Glutamatergic neuron (in vitro differentiated cells): ENCODE measurements at regions not wholly inside any gene's neighbourhood (a gene's known extent, or its start where the extent isn't known, plus 50 kb on each side); places are given as distances from the start of the nearest gene placed in this dataset.

ENCODE experiments used
- DNase-seq: peaks from one replicate; pipeline ENCODE4 v3.0.0; 2022
- H3K27ac Mint-ChIP-seq: one replicate; pipeline ENCODE4 v1.8.0; 2020; ENCODE audit warnings: mild to moderate bottlenecking, mixed read lengths, inconsistent platforms; ENCODE audit not compliant: unreplicated experiment
- H3K27me3 Mint-ChIP-seq: one replicate; pipeline ENCODE4 v1.8.0; 2020; ENCODE audit warnings: mild to moderate bottlenecking, moderate library complexity, mixed read lengths, inconsistent platforms; ENCODE audit not compliant: unreplicated experiment
- H3K36me3 Mint-ChIP-seq: one replicate; pipeline ENCODE4 v1.8.0; 2020; ENCODE audit warnings: mild to moderate bottlenecking, mixed read lengths, inconsistent platforms; ENCODE audit not compliant: unreplicated experiment
- H3K4me1 Mint-ChIP-seq: one replicate; pipeline ENCODE4 v1.8.0; 2020; ENCODE audit warnings: mild to moderate bottlenecking, low read depth, mixed read lengths, inconsistent platforms; ENCODE audit not compliant: unreplicated experiment
- H3K4me3 Mint-ChIP-seq: one replicate; pipeline ENCODE4 v1.8.0; 2020; ENCODE audit warnings: mild to moderate bottlenecking, mixed read lengths, inconsistent platforms; ENCODE audit not compliant: unreplicated experiment
- H3K9me3 Mint-ChIP-seq: one replicate; pipeline ENCODE4 v1.8.0; 2020; ENCODE audit warnings: mild to moderate bottlenecking, moderate library complexity, mixed read lengths, inconsistent platforms; ENCODE audit not compliant: unreplicated experiment
- TF ChIP-seq, protein P1 (sequence below): fragments of 200-600 bp; sonication (generic); IDR thresholded peaks from one replicate; pipeline ENCODE4 v1.5.0; 2021; ENCODE audit not compliant: partially characterized antibody, unreplicated experiment

- Mint-ChIP-seq H3K27ac (no peak overlapping the region), H3K9me3 (no peaks in the 10 kb centered on the region), H3K4me1 (peaks cover 4% of the 10 kb centered on the region), H3K4me3 (no peak overlapping the region), H3K36me3 (no peaks in the 10 kb centered on the region), H3K27me3 (peaks cover 2% of the 10 kb centered on the region)
- DNase-seq, result no peak
- TF ChIP-seq, protein P1, sequence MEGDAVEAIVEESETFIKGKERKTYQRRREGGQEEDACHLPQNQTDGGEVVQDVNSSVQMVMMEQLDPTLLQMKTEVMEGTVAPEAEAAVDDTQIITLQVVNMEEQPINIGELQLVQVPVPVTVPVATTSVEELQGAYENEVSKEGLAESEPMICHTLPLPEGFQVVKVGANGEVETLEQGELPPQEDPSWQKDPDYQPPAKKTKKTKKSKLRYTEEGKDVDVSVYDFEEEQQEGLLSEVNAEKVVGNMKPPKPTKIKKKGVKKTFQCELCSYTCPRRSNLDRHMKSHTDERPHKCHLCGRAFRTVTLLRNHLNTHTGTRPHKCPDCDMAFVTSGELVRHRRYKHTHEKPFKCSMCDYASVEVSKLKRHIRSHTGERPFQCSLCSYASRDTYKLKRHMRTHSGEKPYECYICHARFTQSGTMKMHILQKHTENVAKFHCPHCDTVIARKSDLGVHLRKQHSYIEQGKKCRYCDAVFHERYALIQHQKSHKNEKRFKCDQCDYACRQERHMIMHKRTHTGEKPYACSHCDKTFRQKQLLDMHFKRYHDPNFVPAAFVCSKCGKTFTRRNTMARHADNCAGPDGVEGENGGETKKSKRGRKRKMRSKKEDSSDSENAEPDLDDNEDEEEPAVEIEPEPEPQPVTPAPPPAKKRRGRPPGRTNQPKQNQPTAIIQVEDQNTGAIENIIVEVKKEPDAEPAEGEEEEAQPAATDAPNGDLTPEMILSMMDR, result no peak
Observed at GRCh38 chr5:167902298-167902697, 389.1 kb upstream of the WWC1 start.

- TF ChIP-seq, protein P1, result no peak
- H3K36me3 Mint-ChIP-seq, result no peaks in the 10 kb centered on the region
- peaks cover 4% of the 10 kb centered on the region for H3K4me1 Mint-ChIP-seq
- no peaks in the 10 kb centered on the region for H3K9me3 Mint-ChIP-seq
- no peak for DNase-seq
- no peak overlapping the region for H3K4me3 Mint-ChIP-seq
- peaks cover 2% of the 10 kb centered on the region for H3K27me3 Mint-ChIP-seq
- no peak overlapping the region for H3K27ac Mint-ChIP-seq
Observed at GRCh38 chr5:167903243-167903642, 388.2 kb upstream of the WWC1 start.

DNA sequence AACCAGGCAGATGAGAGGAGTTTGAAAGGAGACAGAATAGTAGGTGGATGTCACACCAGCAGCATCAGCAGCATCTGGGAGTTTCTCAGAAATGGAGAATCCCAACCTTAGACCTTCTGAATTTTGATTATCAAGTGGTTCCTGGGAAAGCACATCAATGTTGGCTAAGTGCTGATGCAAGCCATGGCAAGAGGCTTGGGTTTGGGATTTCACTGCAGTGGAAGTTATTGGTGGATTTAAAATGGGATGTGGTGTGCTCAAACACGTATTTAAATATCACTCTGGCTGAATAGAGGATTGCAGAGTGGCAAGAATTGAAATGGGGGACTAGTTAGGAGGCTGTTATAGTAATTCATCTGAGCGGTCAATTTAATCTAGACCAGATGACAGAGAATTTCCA, 387.8 kb upstream of the WWC1 start:
- Mint-ChIP-seq H3K9me3 (no peaks in the 10 kb centered on the region), H3K4me3 (no peak overlapping the region), H3K27ac (no peak overlapping the region), H3K36me3 (no peaks in the 10 kb centered on the region), H3K27me3 (peaks cover 2% of the 10 kb centered on the region), H3K4me1 (peaks cover 2% of the 10 kb centered on the region)
- no peak for DNase-seq
- TF ChIP-seq, protein P1, result no peak

GRCh38 chr5:167905919-167906853, 385.3 kb upstream of the WWC1 start:
- Mint-ChIP-seq H3K9me3 (no peaks in the 10 kb centered on the region), H3K36me3 (no peaks in the 10 kb centered on the region), H3K27me3 (peaks cover 2% of the 10 kb centered on the region), H3K4me1 (peaks cover 2% of the 10 kb centered on the region), H3K27ac (no peak overlapping the region), H3K4me3 (no peak overlapping the region)
- TF ChIP-seq, protein P1, result no peak
- no peak for DNase-seq

- DNase-seq, result no peak
- TF ChIP-seq, protein P1, result no peak
- no peak overlapping the region for H3K27ac Mint-ChIP-seq
- H3K36me3 Mint-ChIP-seq, result no peaks in the 10 kb centered on the region
- H3K27me3 Mint-ChIP-seq, result peaks cover 2% of the 10 kb centered on the region
- H3K4me1 Mint-ChIP-seq, result peaks cover 2% of the 10 kb centered on the region
- H3K4me3 Mint-ChIP-seq, result no peak overlapping the region
- no peaks in the 10 kb centered on the region for H3K9me3 Mint-ChIP-seq
Observed at GRCh38 chr5:167908606-167909005, 382.8 kb upstream of the WWC1 start.
